ENCODE measurements at regions not wholly inside any gene's neighbourhood (a gene's known extent, or its start where the extent isn't known, plus 50 kb on each side); places are given as distances from the start of the nearest gene placed in this dataset.

DNA sequence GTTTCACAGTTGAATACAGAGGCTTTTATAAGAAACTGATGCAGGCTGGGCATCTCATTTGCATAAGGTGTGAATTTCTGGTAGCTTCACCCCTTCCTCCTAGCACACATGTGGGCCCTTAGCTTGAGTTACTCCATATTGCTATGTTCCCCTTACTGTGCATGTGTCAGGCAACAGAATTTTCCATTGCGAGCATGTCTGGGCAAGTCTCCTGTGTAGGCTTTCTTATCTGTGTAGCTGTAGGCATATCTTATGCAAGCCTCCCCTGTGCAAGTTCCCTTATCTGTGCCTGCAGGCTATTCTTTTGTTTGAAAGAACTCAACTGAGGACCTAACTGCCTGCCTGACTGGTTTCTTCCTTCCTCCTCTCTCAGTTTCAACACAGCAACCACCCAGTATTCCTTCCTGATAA, 597.4 kb upstream of the CDH5 start:
- WGBS (ENCODE audit: insufficient coverage), result no CpG with 5 or more reads among the region's 1 CpG
- Mint-ChIP-seq H3K36me3 (no peaks in the 10 kb centered on the region), H3K27me3 (peaks cover 0 to 4% of the 10 kb centered on the region in 2 donors), H3K9me3 (peaks cover 7 to 18% (median 7%) of the 10 kb centered on the region in 3 donors), H3K27ac (no peak overlapping the region), H3K4me1 (no peaks in the 10 kb centered on the region), H3K4me3 (no peak overlapping the region)
- H3K36me3 ChIP-seq (ENCODE audit: control insufficient read depth in 2 of 2, extremely low read depth in 1 of 2, insufficient read depth in 1 of 2, low read length in 1 of 2), result no peaks in the 10 kb centered on the region
- ATAC-seq (replicated peaks in 1 of 4), result no peak
- no peaks in the 10 kb centered on the region for H3K4me1 ChIP-seq (ENCODE audit: control insufficient read depth in 1 of 2, extremely low read depth in 1 of 2, insufficient read depth in 2 of 2, low read length in 2 of 2)
- CTCF ChIA-PET, result no interaction called here
- H3K27me3 ChIP-seq (replicated peaks in 1 of 2; ENCODE audit: control insufficient read depth in 2 of 2, extremely low read depth in 1 of 2, insufficient read depth in 2 of 2, low read length in 1 of 2), result peaks cover 0 to 3% of the 10 kb centered on the region in 2 experiments
- H3K9me3 ChIP-seq, result no peaks in the 10 kb centered on the region
- no peak overlapping the region for H3K4me3 ChIP-seq (ENCODE audit: control insufficient read depth in 1 of 2, extremely low read depth in 1 of 2, low read length in 1 of 2)
- no peak for DNase-seq
- POLR2A ChIA-PET, result no interaction called here
- H3K27ac ChIP-seq (ENCODE audit: low read length), result no peak overlapping the region

DNA sequence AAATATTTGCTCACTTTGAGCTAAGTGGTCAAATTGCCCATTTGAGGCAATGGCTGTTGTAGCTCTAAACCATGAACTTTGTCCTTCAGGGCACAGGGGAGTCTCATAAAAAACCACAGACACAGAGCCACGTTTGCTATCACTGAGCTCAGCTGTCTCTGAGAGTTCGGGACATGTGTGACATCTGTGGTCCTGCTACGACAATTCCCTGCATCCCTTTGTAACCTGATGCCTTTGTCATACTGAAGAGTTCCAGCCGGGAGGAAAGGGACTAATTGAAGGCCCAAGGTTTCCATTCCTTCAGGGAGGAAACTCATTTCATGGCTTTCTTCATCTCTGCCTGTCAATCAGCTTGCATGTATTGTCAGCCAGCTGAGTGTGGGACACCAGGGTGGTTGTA, 599.4 kb upstream of the CDH5 start:
- Histone ChIP-seq H3K4me1 (ENCODE audit: control insufficient read depth in 1 of 2, extremely low read depth in 1 of 2, insufficient read depth in 2 of 2, low read length in 2 of 2) (no peaks in the 10 kb centered on the region), H3K4me3 (ENCODE audit: control insufficient read depth in 1 of 2, extremely low read depth in 1 of 2, low read length in 1 of 2) (no peak overlapping the region), H3K27me3 (replicated peaks in 1 of 2; ENCODE audit: control insufficient read depth in 2 of 2, extremely low read depth in 1 of 2, insufficient read depth in 2 of 2, low read length in 1 of 2) (no peaks in the 10 kb centered on the region), H3K36me3 (ENCODE audit: control insufficient read depth in 2 of 2, extremely low read depth in 1 of 2, insufficient read depth in 1 of 2, low read length in 1 of 2) (no peaks in the 10 kb centered on the region), H3K9me3 (no peaks in the 10 kb centered on the region), H3K27ac (ENCODE audit: low read length) (no peak overlapping the region)
- Mint-ChIP-seq H3K4me3 (no peak overlapping the region), H3K4me1 (no peaks in the 10 kb centered on the region), H3K36me3 (no peaks in the 10 kb centered on the region), H3K27me3 (no peaks in the 10 kb centered on the region), H3K9me3 (peaks cover 7 to 17% (median 7%) of the 10 kb centered on the region in 3 donors), H3K27ac (no peak overlapping the region)
- no peak for ATAC-seq (replicated peaks in 1 of 4)
- DNase-seq, result no peak
- WGBS (ENCODE audit: insufficient coverage), result 80% methylated on average over 1 of the region's 4 CpGs
- ChIA-PET POLR2A (no interaction called here), CTCF (no interaction called here)

DNA sequence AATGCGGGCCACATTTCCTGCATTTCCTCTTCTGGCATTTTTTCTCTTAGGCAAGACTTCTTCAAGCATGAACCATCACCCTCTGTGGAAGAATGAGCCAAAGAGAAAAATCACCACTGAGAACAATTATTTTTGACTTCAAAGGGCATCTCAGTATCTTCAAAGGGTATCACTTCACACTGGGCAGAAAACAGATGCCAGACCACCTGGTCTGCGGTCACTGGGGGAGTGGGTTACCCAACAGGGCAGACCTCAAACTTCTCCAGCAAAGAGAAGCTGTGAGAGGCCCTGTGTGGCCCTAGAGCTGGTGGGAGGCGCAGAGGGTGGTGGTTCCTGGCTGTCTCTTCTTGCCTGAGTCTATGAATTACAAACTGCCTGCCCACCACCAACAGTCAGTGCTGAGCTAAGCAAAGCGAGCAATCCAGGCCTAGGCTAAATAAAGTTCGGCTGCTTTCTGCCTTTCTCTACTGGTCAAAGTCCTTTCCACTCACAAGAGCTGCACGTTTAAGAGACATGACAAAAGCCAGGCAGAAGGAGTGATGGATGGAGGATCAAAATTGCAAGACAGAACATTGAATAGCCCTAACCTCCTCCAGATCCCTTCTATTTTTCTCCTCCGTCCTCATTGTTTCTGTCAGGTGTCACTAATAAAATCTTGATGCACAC, 602.7 kb upstream of the CDH5 start:
- no peak for ATAC-seq (replicated peaks in 1 of 4)
- WGBS (ENCODE audit: insufficient coverage), result 10% methylated on average over 1 of the region's 7 CpGs
- H3K9me3 Mint-ChIP-seq, result peaks cover 0 to 4% (median 0%) of the 10 kb centered on the region in 3 donors
- H3K27me3 ChIP-seq (replicated peaks in 1 of 2; ENCODE audit: control insufficient read depth in 2 of 2, extremely low read depth in 1 of 2, insufficient read depth in 2 of 2, low read length in 1 of 2), result no peaks in the 10 kb centered on the region
- H3K36me3 Mint-ChIP-seq, result no peaks in the 10 kb centered on the region
- no peak overlapping the region for H3K27ac ChIP-seq (ENCODE audit: low read length)
- ChIA-PET CTCF (no interaction called here), POLR2A (no interaction called here)
- H3K4me1 Mint-ChIP-seq, result no peaks in the 10 kb centered on the region
- H3K4me3 Mint-ChIP-seq, result no peak overlapping the region
- no peaks in the 10 kb centered on the region for H3K36me3 ChIP-seq (ENCODE audit: control insufficient read depth in 2 of 2, extremely low read depth in 1 of 2, insufficient read depth in 1 of 2, low read length in 1 of 2)
- no peak overlapping the region for H3K4me3 ChIP-seq (ENCODE audit: control insufficient read depth in 1 of 2, extremely low read depth in 1 of 2, low read length in 1 of 2)
- no peaks in the 10 kb centered on the region for H3K4me1 ChIP-seq (ENCODE audit: control insufficient read depth in 1 of 2, extremely low read depth in 1 of 2, insufficient read depth in 2 of 2, low read length in 2 of 2)
- DNase-seq, result no peak
- H3K27ac Mint-ChIP-seq, result no peak overlapping the region
- H3K27me3 Mint-ChIP-seq, result no peaks in the 10 kb centered on the region
- H3K9me3 ChIP-seq, result no peaks in the 10 kb centered on the region

DNA sequence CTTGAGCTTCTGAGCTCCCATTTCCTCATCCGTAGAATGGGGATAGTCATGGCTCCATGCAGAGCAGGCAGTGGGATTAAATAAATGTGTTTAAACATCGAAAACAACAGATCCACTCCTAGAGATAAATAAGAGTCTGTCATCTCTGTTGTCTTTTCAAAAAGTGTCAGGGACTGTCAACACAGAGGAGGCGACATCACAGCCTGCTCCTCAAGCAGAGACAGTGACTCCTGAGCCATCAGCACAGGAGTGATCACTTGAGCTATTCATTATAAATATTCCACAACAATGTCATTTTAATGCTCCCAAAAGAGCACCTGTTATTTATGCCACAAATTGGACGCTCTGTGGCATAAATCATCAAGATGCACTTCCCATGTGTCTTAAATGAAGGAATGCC, 605.6 kb upstream of the CDH5 start:
- POLR2A ChIA-PET, result no interaction called here
- no peak for DNase-seq
- no peaks in the 10 kb centered on the region for H3K27me3 Mint-ChIP-seq

DNA sequence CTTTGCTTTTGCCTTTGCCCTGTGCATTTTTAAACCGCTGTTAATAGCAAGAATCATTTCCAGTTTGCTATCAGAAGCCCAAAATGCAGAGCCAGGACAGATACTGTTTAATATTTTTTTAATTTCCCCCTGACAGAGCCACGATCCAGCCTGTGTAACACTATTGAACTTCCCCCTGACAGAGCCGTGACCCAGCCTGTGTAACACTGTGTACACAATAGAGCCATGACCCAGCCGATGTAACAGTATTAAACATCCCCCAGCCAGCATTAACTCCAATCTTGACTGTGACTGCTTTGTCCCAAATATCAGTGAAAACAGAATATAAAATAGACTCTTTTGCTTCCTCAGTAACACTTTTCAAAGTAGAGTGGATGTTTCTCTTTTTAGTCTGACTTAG, 607.9 kb upstream of the CDH5 start:
- no peak overlapping the region for H3K27ac ChIP-seq (ENCODE audit: low read length)
- no peak overlapping the region for H3K4me3 Mint-ChIP-seq
- ChIA-PET POLR2A (no interaction called here), CTCF (no interaction called here)
- H3K36me3 ChIP-seq (ENCODE audit: control insufficient read depth in 2 of 2, extremely low read depth in 1 of 2, insufficient read depth in 1 of 2, low read length in 1 of 2), result no peaks in the 10 kb centered on the region
- no peaks in the 10 kb centered on the region for H3K9me3 ChIP-seq
- no peaks in the 10 kb centered on the region for H3K27me3 Mint-ChIP-seq
- no peaks in the 10 kb centered on the region for H3K4me1 Mint-ChIP-seq
- H3K36me3 Mint-ChIP-seq, result no peaks in the 10 kb centered on the region
- ATAC-seq (replicated peaks in 1 of 4) (no peak), DNase-seq (no peak)
- H3K9me3 Mint-ChIP-seq, result peaks cover 0 to 7% (median 2%) of the 10 kb centered on the region in 3 donors
- H3K4me1 ChIP-seq (ENCODE audit: control insufficient read depth in 1 of 2, extremely low read depth in 1 of 2, insufficient read depth in 2 of 2, low read length in 2 of 2), result no peaks in the 10 kb centered on the region
- no peak overlapping the region for H3K4me3 ChIP-seq (ENCODE audit: control insufficient read depth in 1 of 2, extremely low read depth in 1 of 2, low read length in 1 of 2)
- WGBS (ENCODE audit: insufficient coverage), result 78% methylated on average over 3 of the region's 4 CpGs
- no peaks in the 10 kb centered on the region for H3K27me3 ChIP-seq (replicated peaks in 1 of 2; ENCODE audit: control insufficient read depth in 2 of 2, extremely low read depth in 1 of 2, insufficient read depth in 2 of 2, low read length in 1 of 2)
- no peak overlapping the region for H3K27ac Mint-ChIP-seq

More for the DNA sequence above, 605.6 kb upstream of the CDH5 start:
- ATAC-seq (replicated peaks in 1 of 4), result no peak
- no peaks in the 10 kb centered on the region for H3K27me3 ChIP-seq (replicated peaks in 1 of 2; ENCODE audit: control insufficient read depth in 2 of 2, extremely low read depth in 1 of 2, insufficient read depth in 2 of 2, low read length in 1 of 2)
- Mint-ChIP-seq H3K36me3 (no peaks in the 10 kb centered on the region), H3K27ac (no peak overlapping the region), H3K4me3 (no peak overlapping the region), H3K9me3 (peaks cover 0 to 4% (median 0%) of the 10 kb centered on the region in 3 donors), H3K4me1 (no peaks in the 10 kb centered on the region)
- no peaks in the 10 kb centered on the region for H3K9me3 ChIP-seq
- no peak overlapping the region for H3K27ac ChIP-seq (ENCODE audit: low read length)
- no peaks in the 10 kb centered on the region for H3K36me3 ChIP-seq (ENCODE audit: control insufficient read depth in 2 of 2, extremely low read depth in 1 of 2, insufficient read depth in 1 of 2, low read length in 1 of 2)
- CTCF ChIA-PET, result no interaction called here
- no peaks in the 10 kb centered on the region for H3K4me1 ChIP-seq (ENCODE audit: control insufficient read depth in 1 of 2, extremely low read depth in 1 of 2, insufficient read depth in 2 of 2, low read length in 2 of 2)
- WGBS (ENCODE audit: insufficient coverage), result 50% methylated on average over 2 of the region's 4 CpGs
- no peak overlapping the region for H3K4me3 ChIP-seq (ENCODE audit: control insufficient read depth in 1 of 2, extremely low read depth in 1 of 2, low read length in 1 of 2)

DNA sequence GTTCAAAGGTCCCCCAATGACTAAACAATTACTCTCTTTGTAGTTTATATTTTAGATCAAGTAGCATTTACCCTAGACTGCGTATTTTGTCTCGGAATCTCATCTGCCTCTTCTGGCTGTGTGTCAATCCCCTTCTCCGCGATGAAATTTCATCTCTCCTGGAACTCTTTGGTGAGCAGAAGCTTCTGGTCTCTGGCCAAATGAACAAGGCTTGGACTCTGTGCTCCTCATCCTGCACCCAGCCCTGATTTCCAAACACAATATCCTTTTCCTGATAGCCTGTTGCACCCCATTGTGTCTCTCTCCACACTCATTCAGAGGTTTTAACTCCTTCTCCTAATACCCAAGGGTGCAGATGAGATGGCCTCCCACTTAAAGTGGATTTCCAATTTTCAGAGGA, 609.4 kb upstream of the CDH5 start:
- H3K4me3 Mint-ChIP-seq, result no peak overlapping the region
- Histone ChIP-seq H3K4me1 (ENCODE audit: control insufficient read depth in 1 of 2, extremely low read depth in 1 of 2, insufficient read depth in 2 of 2, low read length in 2 of 2) (no peaks in the 10 kb centered on the region), H3K27ac (ENCODE audit: low read length) (no peak overlapping the region), H3K36me3 (ENCODE audit: control insufficient read depth in 2 of 2, extremely low read depth in 1 of 2, insufficient read depth in 1 of 2, low read length in 1 of 2) (no peaks in the 10 kb centered on the region), H3K4me3 (ENCODE audit: control insufficient read depth in 1 of 2, extremely low read depth in 1 of 2, low read length in 1 of 2) (no peak overlapping the region), H3K27me3 (replicated peaks in 1 of 2; ENCODE audit: control insufficient read depth in 2 of 2, extremely low read depth in 1 of 2, insufficient read depth in 2 of 2, low read length in 1 of 2) (no peaks in the 10 kb centered on the region), H3K9me3 (no peaks in the 10 kb centered on the region)
- H3K4me1 Mint-ChIP-seq, result no peaks in the 10 kb centered on the region
- ATAC-seq (replicated peaks in 1 of 4) (no peak), DNase-seq (no peak)
- CTCF ChIA-PET, result no interaction called here
- WGBS (ENCODE audit: insufficient coverage), result 80% methylated on average over 4 of the region's 4 CpGs
- no peak overlapping the region for H3K27ac Mint-ChIP-seq
- POLR2A ChIA-PET, result no interaction called here
- H3K9me3 Mint-ChIP-seq, result peaks cover 0 to 8% (median 2%) of the 10 kb centered on the region in 3 donors
- H3K36me3 Mint-ChIP-seq, result no peaks in the 10 kb centered on the region
- H3K27me3 Mint-ChIP-seq, result no peaks in the 10 kb centered on the region

DNA sequence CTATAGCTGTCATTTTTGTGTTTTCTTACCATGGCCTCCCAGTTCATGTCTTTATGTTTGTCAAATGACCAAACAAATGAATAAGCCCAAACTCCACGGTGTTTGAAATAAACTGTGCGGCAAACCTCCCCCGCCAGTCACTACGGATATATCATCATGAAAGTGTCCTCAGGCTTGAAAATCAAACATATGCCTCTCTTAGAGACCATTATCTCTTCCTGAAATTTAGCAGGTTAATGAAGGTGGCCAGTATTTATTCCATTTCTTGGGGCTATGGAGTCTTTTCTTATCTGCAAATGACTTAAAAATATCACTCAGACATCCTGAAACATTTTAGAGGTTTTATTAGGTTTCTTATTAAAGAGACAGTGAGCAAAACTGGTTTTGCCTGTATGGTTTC, 610.3 kb upstream of the CDH5 start:
- no peak for ATAC-seq (replicated peaks in 1 of 4)
- no peaks in the 10 kb centered on the region for H3K36me3 ChIP-seq (ENCODE audit: control insufficient read depth in 2 of 2, extremely low read depth in 1 of 2, insufficient read depth in 1 of 2, low read length in 1 of 2)
- H3K4me3 Mint-ChIP-seq, result no peak overlapping the region
- no peaks in the 10 kb centered on the region for H3K27me3 Mint-ChIP-seq
- H3K27ac Mint-ChIP-seq, result no peak overlapping the region
- H3K9me3 ChIP-seq, result no peaks in the 10 kb centered on the region
- no peak for DNase-seq
- POLR2A ChIA-PET, result no interaction called here
- H3K27me3 ChIP-seq (replicated peaks in 1 of 2; ENCODE audit: control insufficient read depth in 2 of 2, extremely low read depth in 1 of 2, insufficient read depth in 2 of 2, low read length in 1 of 2), result no peaks in the 10 kb centered on the region
- no peak overlapping the region for H3K27ac ChIP-seq (ENCODE audit: low read length)
- H3K36me3 Mint-ChIP-seq, result no peaks in the 10 kb centered on the region
- no peak overlapping the region for H3K4me3 ChIP-seq (ENCODE audit: control insufficient read depth in 1 of 2, extremely low read depth in 1 of 2, low read length in 1 of 2)
- peaks cover 0 to 7% (median 2%) of the 10 kb centered on the region in 3 donors for H3K9me3 Mint-ChIP-seq
- CTCF ChIA-PET, result no interaction called here
- H3K4me1 Mint-ChIP-seq, result no peaks in the 10 kb centered on the region
- no peaks in the 10 kb centered on the region for H3K4me1 ChIP-seq (ENCODE audit: control insufficient read depth in 1 of 2, extremely low read depth in 1 of 2, insufficient read depth in 2 of 2, low read length in 2 of 2)
- 73% methylated on average over 3 of the region's 4 CpGs for WGBS (ENCODE audit: insufficient coverage)

All from T-cell (primary cell).